ENCODE measurements at regions not wholly inside any gene's neighbourhood (a gene's known extent, or its start where the extent isn't known, plus 50 kb on each side); places are given as distances from the start of the nearest gene placed in this dataset.

DNA sequence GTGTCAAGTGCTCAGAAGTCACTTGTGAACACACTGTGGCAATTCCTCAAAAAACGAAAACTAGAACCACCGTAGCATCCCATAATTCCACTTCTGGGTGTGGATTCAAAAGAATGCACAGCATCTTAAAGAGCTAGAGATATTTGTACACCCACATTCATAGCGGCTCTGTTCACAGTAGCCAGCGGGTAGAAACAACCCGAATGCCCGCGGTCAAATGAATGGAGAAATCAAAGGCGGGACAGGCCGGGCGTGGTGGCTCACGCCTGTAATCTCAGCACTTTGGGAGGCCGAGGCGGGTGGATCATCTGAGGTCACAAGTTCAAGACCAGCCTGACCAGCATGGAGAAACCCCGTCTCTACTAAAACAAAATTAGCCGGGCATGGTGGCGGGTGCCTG is 337.5 kb downstream of the SEC14L1 start:
- TF ChIP-seq, protein P1, sequence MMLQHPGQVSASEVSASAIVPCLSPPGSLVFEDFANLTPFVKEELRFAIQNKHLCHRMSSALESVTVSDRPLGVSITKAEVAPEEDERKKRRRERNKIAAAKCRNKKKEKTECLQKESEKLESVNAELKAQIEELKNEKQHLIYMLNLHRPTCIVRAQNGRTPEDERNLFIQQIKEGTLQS (IDR thresholded peaks at IDR 0.05; ENCODE audit: insufficient read depth, low read depth, low read length), result no peak
- no peak for TF ChIP-seq CTCF (IDR thresholded peaks at IDR 0.05; ENCODE audit: control extremely low read depth in 1 of 3, insufficient read depth in 1 of 3, low read depth in 1 of 3, low read length in 3 of 3)
- TF ChIP-seq CEBPB (IDR thresholded peaks at IDR 0.05; ENCODE audit: low read depth, low read length), result no peak
- TF ChIP-seq, protein P2, sequence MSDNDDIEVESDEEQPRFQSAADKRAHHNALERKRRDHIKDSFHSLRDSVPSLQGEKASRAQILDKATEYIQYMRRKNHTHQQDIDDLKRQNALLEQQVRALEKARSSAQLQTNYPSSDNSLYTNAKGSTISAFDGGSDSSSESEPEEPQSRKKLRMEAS (IDR thresholded peaks at IDR 0.05), result no peak
- no peak for TF ChIP-seq POLR2A (IDR thresholded peaks at IDR 0.05; ENCODE audit: control extremely low read depth in 1 of 2, low read depth in 2 of 2, low read length in 2 of 2)
- no peak for TF ChIP-seq EP300 (IDR thresholded peaks at IDR 0.05; ENCODE audit: borderline replicate concordance in 1 of 2, low read depth in 2 of 2, low read length in 2 of 2)
- TF ChIP-seq SUZ12 (IDR thresholded peaks at IDR 0.05; ENCODE audit: low read length), result no peak
- TF ChIP-seq CHD2 (IDR thresholded peaks at IDR 0.05; ENCODE audit: low read length), result no peak
- no peak for TF ChIP-seq POLR2AphosphoS5 (IDR thresholded peaks at IDR 0.05; ENCODE audit: low read depth, low read length)
- no peak for TF ChIP-seq EZH2 (IDR thresholded peaks at IDR 0.05; ENCODE audit: low read depth, low read length, severe bottlenecking)
- no peak for TF ChIP-seq TAF1 (IDR thresholded peaks at IDR 0.05; ENCODE audit: low read depth, low read length)
